HG02678 (cell line): ENCODE measurements at regions not wholly inside any gene's neighbourhood (a gene's known extent, or its start where the extent isn't known, plus 50 kb on each side); places are given as distances from the start of the nearest gene placed in this dataset.
A peak's percentile ranks its signal among the peaks of the same experiment; 100 is the strongest.
"Not testable (repeated sequence)": the region's sequence is repeated elsewhere in the genome, so short reads cannot be mapped to it uniquely, and the experiment has no call there.

Experiments
- ATAC-seq: cut with Tn5 transposase; IDR thresholded peaks from one replicate; pipeline ENCODE4 v1.9.1; 2021; ENCODE audit warnings: mild to moderate bottlenecking, moderate library complexity; ENCODE audit not compliant: unreplicated experiment

DNA sequence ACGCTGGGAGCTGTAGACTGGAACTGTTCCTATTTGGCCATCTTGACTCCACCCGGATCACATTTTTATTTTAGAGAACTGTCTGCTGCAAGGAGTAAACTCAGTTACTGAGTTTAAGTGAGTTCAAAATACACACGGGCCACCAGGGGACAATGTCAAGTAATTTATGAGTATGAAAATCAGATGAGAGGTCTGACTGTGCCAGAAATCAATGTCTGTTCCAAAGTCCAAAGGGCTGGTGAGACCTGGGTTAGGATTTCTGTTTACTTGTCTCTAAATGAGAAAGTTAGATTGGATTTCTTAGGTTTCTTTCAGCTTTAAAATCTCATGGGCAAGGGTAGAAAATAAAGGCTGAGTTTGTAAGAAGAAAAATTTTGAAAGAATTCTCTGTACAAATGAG lies 465.8 kb upstream of the MEIS1 start:
- ATAC-seq, result no peak

DNA sequence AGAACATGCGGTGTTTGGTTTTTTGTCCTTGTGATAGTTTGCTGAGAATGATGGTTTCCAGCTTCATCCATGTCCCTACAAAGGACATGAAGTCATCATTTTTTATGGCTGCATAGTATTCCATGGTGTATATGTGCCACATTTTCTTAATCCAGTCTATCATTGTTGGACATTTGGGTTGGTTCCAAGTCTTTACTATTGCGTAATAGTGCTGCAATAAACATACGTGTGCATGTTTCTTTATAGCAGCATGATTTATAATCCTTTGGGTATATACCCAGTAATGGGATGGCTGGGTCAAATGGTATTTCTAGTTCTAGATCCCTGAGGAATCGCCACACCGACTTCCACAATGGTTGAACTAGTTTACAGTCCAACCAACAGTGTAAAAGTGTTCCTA lies 471.6 kb upstream of the MEIS1 start:
- ATAC-seq, result not testable (repeated sequence)

DNA sequence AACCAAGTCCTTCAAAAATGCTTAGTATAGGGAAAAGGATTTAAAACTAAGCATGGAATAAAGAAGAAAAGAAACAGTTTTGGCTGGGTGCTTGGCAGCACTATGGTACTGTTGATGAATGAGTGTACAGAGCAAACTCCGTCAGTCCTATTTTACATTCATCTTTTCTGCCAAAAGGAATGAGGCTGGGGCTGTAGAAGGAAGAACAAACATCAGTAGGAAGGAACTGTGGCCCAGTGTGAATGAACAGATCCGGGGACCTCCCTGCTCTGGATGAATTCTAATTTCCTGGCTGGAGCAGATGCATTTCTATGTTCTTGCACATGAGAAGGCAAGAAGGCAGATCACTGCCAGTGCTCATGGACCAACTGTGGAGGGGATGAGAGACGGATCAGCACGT lies 474.0 kb upstream of the MEIS1 start:
- no peak for ATAC-seq

GRCh38 chr2:65957886-65958285 lies 477.0 kb upstream of the MEIS1 start:
- no peak for ATAC-seq

- ATAC-seq, result no peak
These were observed 477.5 kb upstream of the MEIS1 start for GRCh38 chr2:65957454-65957853.

DNA sequence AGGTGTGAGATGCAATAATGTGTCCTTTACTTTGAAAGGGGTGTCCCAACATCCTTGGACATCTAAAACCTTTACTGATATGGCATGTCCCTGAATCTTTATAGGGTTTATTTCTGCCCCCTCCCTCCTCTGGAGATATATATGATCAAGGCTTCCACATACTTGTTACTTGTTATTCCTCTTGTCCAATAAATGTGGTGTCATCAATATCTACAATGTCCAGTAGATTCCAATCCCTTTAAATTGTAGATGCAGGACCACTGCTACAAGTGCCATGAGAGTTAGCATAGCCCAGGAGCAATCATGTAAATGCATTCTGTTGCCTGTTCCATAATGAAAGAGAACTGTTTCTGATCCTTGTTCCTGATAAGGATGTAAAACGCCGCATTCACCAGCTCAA lies 479.7 kb upstream of the MEIS1 start:
- ATAC-seq, result no peak

DNA sequence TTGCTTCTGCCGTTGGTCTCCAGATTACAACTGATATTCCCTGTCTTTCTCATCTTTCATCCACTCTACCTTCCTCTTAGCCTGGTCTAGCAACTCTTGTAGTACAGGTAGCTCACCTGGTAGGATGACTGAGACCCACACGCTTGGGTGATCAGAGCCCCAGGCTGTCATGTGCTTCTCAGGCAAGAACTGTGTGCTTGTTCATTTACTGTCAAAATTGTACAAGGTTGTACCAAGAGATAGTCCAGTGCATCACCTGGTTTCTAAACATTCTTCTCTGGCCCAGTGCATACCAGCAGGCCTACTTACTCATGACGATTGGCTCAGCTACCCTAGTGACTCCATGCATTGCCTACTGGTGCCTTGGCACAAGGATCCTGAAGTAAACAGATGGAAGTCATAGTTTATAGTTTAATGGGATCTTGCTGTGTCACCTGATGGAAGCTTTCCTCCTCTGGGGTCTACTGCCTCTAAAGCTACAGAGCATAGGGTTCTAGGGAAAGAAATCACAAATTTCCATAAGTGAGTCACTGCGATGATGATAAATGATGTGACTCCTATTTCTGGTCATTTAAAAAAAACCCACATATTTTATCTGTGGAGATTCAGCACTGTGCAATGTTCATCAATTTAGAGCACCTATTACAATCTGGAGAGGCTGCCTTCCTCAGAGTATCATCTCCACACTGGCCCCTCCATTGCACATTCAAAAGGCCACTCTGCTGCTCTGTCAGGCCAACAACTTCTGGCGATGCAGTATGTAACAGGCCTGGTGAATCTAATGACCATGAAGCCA lies 481.8 kb upstream of the MEIS1 start:
- ATAC-seq, result no peak

DNA sequence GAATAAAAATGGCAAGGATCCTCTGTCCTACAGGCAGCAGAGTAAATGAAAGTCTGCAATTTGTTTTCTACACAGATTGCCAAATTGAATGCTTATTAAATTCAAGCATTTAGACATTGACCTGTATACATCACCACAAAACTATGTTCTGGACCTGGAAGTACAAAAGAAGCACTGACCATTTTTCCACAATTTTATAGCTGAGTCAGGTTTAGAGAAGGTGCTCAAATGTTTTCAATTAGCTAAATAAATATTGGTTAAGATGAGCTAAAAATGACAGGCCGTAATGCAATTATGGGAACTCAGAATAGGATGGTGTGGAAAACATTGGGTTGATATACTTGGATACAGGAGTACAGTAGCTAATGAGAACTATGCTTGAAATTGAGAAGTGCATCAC lies 490.7 kb upstream of the MEIS1 start:
- no peak for ATAC-seq

DNA sequence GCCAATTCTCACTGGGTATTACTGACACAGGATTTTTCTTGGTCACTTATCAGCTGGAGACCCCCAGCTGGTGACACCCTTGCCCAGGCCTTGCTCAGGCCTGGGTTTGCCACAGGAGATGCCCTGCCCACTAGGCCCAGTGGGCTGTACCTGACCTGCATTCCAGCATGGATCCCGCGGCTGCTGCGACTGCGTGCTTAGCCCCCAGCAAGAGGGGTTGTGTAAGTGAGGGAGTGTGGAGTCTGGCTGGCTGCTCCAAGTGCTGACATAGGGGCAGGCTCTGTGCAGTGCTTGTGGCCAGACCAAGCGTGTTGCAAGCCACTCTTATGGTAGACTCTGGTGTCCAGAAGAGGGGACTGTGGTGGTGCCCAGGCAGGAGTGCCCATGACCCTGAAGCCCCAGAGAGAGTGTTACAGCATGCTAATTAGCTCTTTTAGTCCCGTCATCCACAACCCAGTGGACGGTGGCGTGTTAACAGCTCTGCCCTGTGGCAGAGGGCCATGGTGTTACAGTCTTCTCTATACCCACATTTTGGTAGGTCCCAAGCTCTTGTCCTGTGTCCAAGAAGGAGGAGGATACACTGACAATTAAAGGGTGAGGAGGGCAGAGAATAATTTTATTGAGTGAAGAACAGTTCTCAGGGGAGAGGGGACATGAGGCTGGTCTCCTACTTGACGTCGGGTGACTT lies 491.7 kb upstream of the MEIS1 start:
- ATAC-seq, result no peak

DNA sequence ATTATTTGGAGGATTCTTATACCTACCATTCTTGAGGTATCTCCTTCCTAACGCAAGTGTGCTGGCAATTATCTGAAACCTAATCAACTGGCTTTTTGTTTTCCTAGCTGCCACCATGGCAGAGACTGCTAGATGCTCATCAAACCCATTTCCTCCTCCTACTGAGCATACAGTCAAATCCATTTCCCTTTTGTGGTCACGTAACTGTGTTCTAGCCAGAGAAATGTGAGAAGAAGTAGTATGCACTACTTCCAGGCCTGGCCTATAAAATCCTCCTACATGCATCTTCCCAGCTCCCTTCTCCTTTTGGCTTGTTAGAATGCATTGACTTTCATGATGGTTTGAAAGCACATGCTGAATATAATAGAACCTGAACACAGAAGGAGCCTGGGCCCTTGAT lies 494.1 kb upstream of the MEIS1 start:
- no peak for ATAC-seq

GRCh38 chr2:65939687-65940086 lies 495.2 kb upstream of the MEIS1 start:
- ATAC-seq, result no peak

DNA sequence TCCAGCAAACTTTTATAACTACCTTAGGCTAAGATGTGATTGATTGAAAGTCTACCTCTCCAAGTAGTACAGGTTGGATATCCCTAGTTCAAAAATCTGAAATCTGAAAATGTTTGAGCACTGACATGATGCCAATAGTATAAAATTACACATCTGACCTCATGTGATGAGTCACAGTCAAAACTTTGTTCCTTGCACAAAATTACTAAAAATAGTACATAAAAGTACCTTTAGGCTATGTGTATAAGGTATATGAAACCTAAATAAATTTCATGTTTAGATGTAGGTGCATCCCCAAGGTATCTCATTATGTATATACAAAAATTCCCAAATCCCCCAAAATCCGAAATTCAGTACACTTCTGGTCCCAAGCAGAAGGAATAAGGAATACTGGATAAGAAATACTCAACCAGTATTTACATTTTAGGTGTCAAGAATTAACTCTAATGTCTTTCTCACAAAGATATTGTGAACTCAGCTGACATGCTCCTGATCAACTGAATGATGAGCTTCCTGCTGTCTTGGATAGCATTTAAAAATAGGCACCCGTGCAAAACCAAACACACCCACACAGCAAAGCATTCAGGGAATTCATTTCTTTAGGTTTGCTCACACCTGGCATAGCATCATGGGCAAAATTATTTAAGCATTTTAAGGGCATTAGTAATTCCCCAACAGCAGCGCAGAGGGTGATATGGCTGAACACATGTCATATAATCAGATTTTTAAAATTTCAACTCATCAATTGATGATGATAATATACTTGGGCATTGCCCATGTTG lies 497.4 kb upstream of the MEIS1 start:
- ATAC-seq, result no peak

DNA sequence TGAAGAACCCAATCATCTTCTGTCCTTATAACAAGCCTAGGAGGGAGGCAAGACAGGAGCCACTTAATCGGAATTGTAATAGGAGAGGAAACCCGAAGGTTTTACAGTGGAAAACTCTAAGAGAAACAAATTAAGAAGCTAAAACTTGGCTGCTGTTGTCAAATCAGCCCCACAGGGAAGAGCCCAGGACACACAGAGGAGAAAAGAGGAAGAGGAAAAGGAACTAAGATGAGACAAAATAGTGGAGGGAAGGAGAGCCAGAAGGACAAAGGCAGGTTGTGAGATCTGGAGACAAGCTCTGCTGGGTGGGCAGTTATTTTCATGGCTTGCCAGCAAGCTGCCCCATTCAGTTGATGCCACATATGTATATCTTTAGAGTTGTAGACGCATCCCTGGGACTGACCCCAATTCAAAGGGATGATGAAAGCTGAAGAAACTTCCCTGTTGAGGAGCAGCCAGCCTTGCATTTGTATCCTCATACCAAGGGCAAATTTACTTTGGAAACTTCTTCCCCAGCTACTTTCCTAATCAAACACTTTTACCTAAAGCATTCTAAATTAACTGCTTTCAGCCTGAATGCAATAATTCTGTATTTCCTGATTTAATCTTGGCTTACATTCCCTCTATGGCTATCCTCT lies 499.8 kb upstream of the MEIS1 start:
- no peak for ATAC-seq

GRCh38 chr2:65932571-65932970 lies 500.2 kb upstream of the SPRED2 start:
- ATAC-seq, result no peak

GRCh38 chr2:65931056-65931455 lies 498.7 kb upstream of the SPRED2 start:
- ATAC-seq, result no peak

DNA sequence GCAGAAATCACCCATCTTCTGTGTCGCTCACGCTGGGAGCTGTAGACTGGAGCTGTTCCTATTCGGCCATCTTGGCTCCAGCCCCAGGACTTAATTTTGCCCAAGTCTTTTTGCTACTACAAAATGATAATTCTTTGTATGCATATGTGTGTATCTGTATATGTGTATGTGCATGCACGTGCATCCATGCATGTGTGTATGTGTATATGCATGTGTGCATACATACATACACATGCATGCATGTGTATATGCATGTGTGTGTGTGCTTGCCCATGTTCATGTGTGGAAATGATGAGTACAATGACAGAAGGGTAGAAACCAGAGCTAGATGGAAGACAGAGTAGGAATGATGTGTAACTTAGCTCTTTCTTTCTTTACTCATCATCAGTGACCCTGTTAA lies 497.9 kb upstream of the SPRED2 start:
- no peak for ATAC-seq

DNA sequence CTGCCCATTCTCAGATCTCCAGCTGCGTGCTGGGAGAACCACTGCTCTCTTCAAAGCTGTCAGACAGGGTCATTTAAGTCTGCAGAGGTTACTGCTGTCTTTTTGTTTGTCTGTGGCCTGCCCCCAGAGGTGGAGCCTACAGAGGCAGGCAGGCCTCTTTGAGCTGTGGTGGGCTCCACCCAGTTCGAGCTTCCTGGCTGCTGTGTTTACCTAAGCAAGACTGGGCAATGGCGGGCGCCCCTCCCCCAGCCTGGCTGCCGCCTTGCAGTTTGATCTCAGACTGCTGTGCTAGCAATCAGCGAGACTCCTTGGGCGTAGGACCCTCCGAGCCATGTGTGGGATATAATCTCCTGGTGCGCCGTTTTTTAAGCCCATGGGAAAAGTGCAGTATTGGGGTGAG lies 497.3 kb upstream of the SPRED2 start:
- ATAC-seq, result not testable (repeated sequence)

- ATAC-seq, result no peak
These were observed 490.4 kb upstream of the SPRED2 start for GRCh38 chr2:65922794-65923193.

DNA sequence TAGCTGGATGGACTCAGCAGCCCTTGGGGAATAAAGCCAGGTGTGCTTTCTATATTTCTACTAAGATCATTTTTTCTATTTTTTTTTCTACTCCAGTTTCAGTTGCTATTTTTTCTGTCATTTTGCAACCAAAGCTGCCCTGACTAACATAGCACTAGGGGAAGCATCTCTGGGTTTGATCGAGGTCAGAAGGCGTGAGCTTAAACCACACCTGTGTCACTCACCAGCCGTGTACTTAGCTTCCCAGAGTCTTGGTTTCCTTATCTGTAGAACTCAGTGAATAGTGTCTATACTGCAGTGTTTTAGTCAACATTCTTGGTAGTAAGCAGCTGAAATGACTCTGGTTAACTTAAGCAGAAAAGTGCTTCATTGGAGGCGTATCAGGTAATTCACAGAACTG lies 489.6 kb upstream of the SPRED2 start:
- ATAC-seq, result peak; percentile 95

DNA sequence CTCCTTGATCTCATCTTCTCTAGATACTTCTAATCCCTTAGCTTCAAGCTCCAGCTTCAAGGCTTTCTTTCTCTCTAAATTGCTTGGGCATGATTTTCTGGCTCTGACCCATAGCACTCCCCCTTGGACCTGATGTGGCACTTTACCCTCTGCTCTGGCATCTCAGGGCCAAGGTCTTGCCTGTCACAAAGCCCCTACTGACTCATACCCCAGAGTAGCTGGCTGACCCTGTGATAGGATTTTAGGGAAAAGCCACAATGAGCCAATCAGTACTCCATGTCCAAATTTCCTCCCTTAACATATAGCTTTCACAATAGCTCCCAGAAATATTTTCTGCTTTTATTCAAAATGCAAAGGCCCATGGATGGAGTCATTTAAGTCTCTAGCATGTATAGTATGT lies 488.7 kb upstream of the SPRED2 start:
- ATAC-seq, result no peak

- no peak for ATAC-seq
These were observed 488.3 kb upstream of the SPRED2 start for GRCh38 chr2:65920659-65921058.
